H1 (cell line): ENCODE measurements at regions not wholly inside any gene's neighbourhood (a gene's known extent, or its start where the extent isn't known, plus 50 kb on each side); places are given as distances from the start of the nearest gene placed in this dataset.

Experiments
- CTCF ChIA-PET: fragments of 300-600 bp; sonication (Branson Sonifier 250); formaldehyde crosslinking; loops from one replicate; lab custom pipeline; 2021; ENCODE audit not compliant: partially characterized antibody; lab: Charles Lee
- POLR2A ChIA-PET: fragments of 300-600 bp; sonication (Branson Sonifier 250); formaldehyde crosslinking; loops from one replicate; lab custom pipeline; 2021; ENCODE audit warnings: inconsistent platforms; ENCODE audit not compliant: partially characterized antibody; lab: Charles Lee
- DNase-seq, 2 experiments: peaks; one replicate each; pipeline versions ENCODE4 v3.0.0 to v3.0.0-alpha.2; 2010 to 2022; ENCODE audit warnings: low spot score in 2 of 2, low read depth in 1 of 2, mixed read lengths in 1 of 2
- FAIRE-seq: peaks from 2 replicates; lab custom pipeline; 2011; peaks lifted over from hg19 to GRCh38; lab: Jason Lieb, UNC
- H2AFZ ChIP-seq: 2 replicates; pipeline ENCODE4 v1.8.1; 2012; ENCODE audit warnings: low read length, inconsistent platforms
- H2AK5ac ChIP-seq: 2 replicates; pipeline ENCODE4 v1.6.1; 2013; ENCODE audit warnings: low read depth, low read length
- H2BK120ac ChIP-seq: replicated peaks from 2 replicates; pipeline ENCODE3; 2013; ENCODE audit warnings: low read depth, low read length, inconsistent platforms
- H2BK12ac ChIP-seq: 2 replicates; pipeline ENCODE4 v1.6.1; 2013; ENCODE audit warnings: low read depth, low read length
- H2BK15ac ChIP-seq: 2 replicates; pipeline ENCODE4 v1.6.1; 2013; ENCODE audit warnings: low read length
- H2BK20ac ChIP-seq: 2 replicates; pipeline ENCODE4 v1.6.1; 2013; ENCODE audit warnings: low read length
- H2BK5ac ChIP-seq: 2 replicates; pipeline ENCODE4 v1.6.1; 2013; ENCODE audit warnings: low read depth, low read length
- H3K14ac ChIP-seq: 2 replicates; pipeline ENCODE4 v1.6.1; 2013; ENCODE audit warnings: inconsistent platforms; ENCODE audit not compliant: insufficient read length
- H3K18ac ChIP-seq: 2 replicates; pipeline ENCODE4 v1.6.1; 2013; ENCODE audit warnings: low read length; ENCODE audit errors: extremely low read depth
- H3K23ac ChIP-seq: 2 replicates; pipeline ENCODE4 v1.6.1; 2013; ENCODE audit warnings: inconsistent platforms; ENCODE audit not compliant: insufficient read length
- H3K23me2 ChIP-seq: 2 replicates; pipeline ENCODE4 v1.6.1; 2013; ENCODE audit warnings: low read depth, low read length
- H3K27ac ChIP-seq: 2 replicates; pipeline ENCODE4 v1.6.1; 2011; ENCODE audit warnings: low read depth, low read length, inconsistent platforms
- H3K27me3 ChIP-seq, 4 experiments: replicated peaks in 1 of 4; 1 replicate in 1 of 4; 2 replicates in 3 of 4; pipeline versions ENCODE4 v1.6.1 to v1.8.1; 2011 to 2013; ENCODE audit warnings: low read length in 3 of 4, mild to moderate bottlenecking in 3 of 4, inconsistent platforms in 2 of 4, mixed read lengths in 2 of 4, moderate library complexity in 1 of 4; ENCODE audit not compliant: control insufficient read depth in 3 of 4, insufficient read depth in 3 of 4; ENCODE audit errors: extremely low read depth in 1 of 4
- H3K36me3 ChIP-seq, 4 experiments: 2 replicates each; pipeline versions ENCODE4 v1.6.1 to v1.8.1; 2011 to 2013; ENCODE audit warnings: mild to moderate bottlenecking in 4 of 4, low read length in 3 of 4, moderate library complexity in 2 of 4, control low read depth in 1 of 4, inconsistent platforms in 1 of 4; ENCODE audit not compliant: insufficient read depth in 4 of 4, control insufficient read depth in 2 of 4
- H3K4ac ChIP-seq: replicated peaks from 2 replicates; pipeline ENCODE3; 2013; ENCODE audit warnings: low read length, low read depth, mixed read lengths, inconsistent platforms; ENCODE audit not compliant: insufficient read length
- H3K4me1 ChIP-seq, 4 experiments: replicated peaks in 1 of 4; 1 replicate in 1 of 4; 2 replicates in 3 of 4; pipeline versions ENCODE4 v1.6.1 to v1.8.1; 2011 to 2013; ENCODE audit warnings: low read length in 3 of 4, inconsistent platforms in 2 of 4, mixed read lengths in 1 of 4; ENCODE audit not compliant: insufficient read depth in 4 of 4, control insufficient read depth in 3 of 4
- H3K4me2 ChIP-seq, 2 experiments: 2 replicates each; pipeline versions ENCODE4 v1.6.1 to v1.8.1; 2011 to 2013; ENCODE audit warnings: low read depth in 2 of 2, low read length in 2 of 2, control low read depth in 1 of 2, inconsistent platforms in 1 of 2, mild to moderate bottlenecking in 1 of 2; ENCODE audit not compliant: insufficient read depth in 1 of 2
- H3K4me3 ChIP-seq, 4 experiments: fragments of 200-600, 300-600 bp in 1 of 4; sonication (generic), shearing (Covaris generic), sonication (Bioruptor Twin) in 1 of 4; 2 replicates each; pipeline versions ENCODE4 v1.5.1 to v1.8.1; 2011 to 2016; ENCODE audit warnings: low read length in 4 of 4, low read depth in 3 of 4, control low read depth in 2 of 4, inconsistent platforms in 2 of 4, mild to moderate bottlenecking in 2 of 4, mixed read lengths in 1 of 4, moderate library complexity in 1 of 4; ENCODE audit not compliant: insufficient read depth in 2 of 4; ENCODE audit errors: extremely low read depth in 1 of 4
- H3K56ac ChIP-seq: replicated peaks from 2 replicates; pipeline ENCODE3; 2013; ENCODE audit warnings: low read depth, mild to moderate bottlenecking, mixed read lengths, low read length, inconsistent platforms; ENCODE audit not compliant: insufficient read length
- H3K79me1 ChIP-seq: 2 replicates; pipeline ENCODE4 v1.6.1; 2013; ENCODE audit warnings: low read depth, low read length, control low read depth
- H3K79me2 ChIP-seq, 2 experiments: 2 replicates each; pipeline versions ENCODE4 v1.6.1 to v1.8.1; 2012 to 2013; ENCODE audit warnings: low read length in 2 of 2, mild to moderate bottlenecking in 2 of 2, inconsistent platforms in 1 of 2; ENCODE audit not compliant: insufficient read depth in 2 of 2, control insufficient read depth in 1 of 2
- H3K9ac ChIP-seq, 4 experiments: replicated peaks in 1 of 4; 1 replicate in 1 of 4; 2 replicates in 3 of 4; pipeline versions ENCODE4 v1.6.1 to v1.8.1; 2011 to 2013; ENCODE audit warnings: low read depth in 3 of 4, low read length in 3 of 4, control low read depth in 2 of 4, mild to moderate bottlenecking in 2 of 4, moderate library complexity in 2 of 4, inconsistent platforms in 1 of 4; ENCODE audit errors: extremely low read depth in 1 of 4
- H3K9me3 ChIP-seq, 2 experiments: 2 replicates each; pipeline versions ENCODE4 v1.6.1 to v1.8.1; 2012 to 2013; ENCODE audit warnings: mild to moderate bottlenecking in 2 of 2, moderate library complexity in 2 of 2, control low read depth in 1 of 2, inconsistent platforms in 1 of 2, low read depth in 1 of 2, low read length in 1 of 2, mixed read lengths in 1 of 2; ENCODE audit not compliant: insufficient read depth in 2 of 2
- H4K20me1 ChIP-seq, 2 experiments: replicated peaks in 1 of 2; 2 replicates each; pipeline versions ENCODE3 to v1.8.1; 2011 to 2013; ENCODE audit warnings: inconsistent platforms in 2 of 2, low read length in 2 of 2, mild to moderate bottlenecking in 1 of 2; ENCODE audit not compliant: insufficient read depth in 2 of 2, control insufficient read depth in 1 of 2
- H4K5ac ChIP-seq: 2 replicates; pipeline ENCODE4 v1.6.1; 2013; ENCODE audit warnings: low read length, low read depth, mixed read lengths, inconsistent platforms; ENCODE audit not compliant: insufficient read length
- H4K8ac ChIP-seq: 2 replicates; pipeline ENCODE4 v1.8.0; 2013; ENCODE audit warnings: mild to moderate bottlenecking, moderate library complexity, low read length, inconsistent platforms; ENCODE audit not compliant: insufficient read depth; ENCODE audit errors: extremely low read depth
- H4K91ac ChIP-seq: replicated peaks from 2 replicates; pipeline ENCODE3; 2013; ENCODE audit warnings: low read length, mixed read lengths, inconsistent platforms; ENCODE audit not compliant: insufficient read length
- ASH2L ChIP-seq: fragments of 200-600, 300-600 bp; sonication (generic); IDR thresholded peaks from one replicate; pipeline ENCODE4 v1.7.1; 2017; ENCODE audit warnings: low read length
- CBX8 ChIP-seq: fragments of 300-800, 300-1000 bp; sonication (generic); IDR thresholded peaks from 2 replicates; pipeline ENCODE4 v1.7.1; 2016; ENCODE audit warnings: low read depth, low read length, borderline replicate concordance
- FOSL1 ChIP-seq: IDR thresholded peaks from 2 replicates; pipeline ENCODE4 v1.6.1; 2011; ENCODE audit warnings: mild to moderate bottlenecking, low read depth, low read length, moderate library complexity; ENCODE audit not compliant: insufficient read depth
- JUN ChIP-seq: IDR thresholded peaks from 2 replicates; pipeline ENCODE4 v1.6.1; 2011; ENCODE audit warnings: low read depth, mild to moderate bottlenecking, improper control_type of control experiment, low read length
- JUND ChIP-seq: IDR thresholded peaks from 2 replicates; pipeline ENCODE4 v1.6.1; 2011; ENCODE audit warnings: mild to moderate bottlenecking, improper control_type of control experiment, low read length
- PHF8 ChIP-seq: fragments of 200-600 bp; sonication (generic); conservative IDR thresholded peaks from 2 replicates; pipeline ENCODE4 v1.7.1; 2012; ENCODE audit warnings: low read depth, mild to moderate bottlenecking, inconsistent platforms, low read length, moderate library complexity
- POLR2A ChIP-seq, 2 experiments: IDR thresholded peaks; 1 replicate in 1 of 2; 2 replicates in 1 of 2; pipeline ENCODE4 v1.6.1; 2011; ENCODE audit warnings: low read depth in 2 of 2, low read length in 2 of 2, mild to moderate bottlenecking in 2 of 2; ENCODE audit errors: control extremely low read depth in 1 of 2
- RBBP5 ChIP-seq: IDR thresholded peaks from 2 replicates; pipeline ENCODE4 v1.7.1; 2012; ENCODE audit warnings: low read depth, mild to moderate bottlenecking, inconsistent platforms, low read length, moderate library complexity, borderline replicate concordance
- RFX5 ChIP-seq: IDR thresholded peaks from 2 replicates; pipeline ENCODE4 v1.6.1; 2011; ENCODE audit warnings: low read depth, low read length, improper control_type of control experiment, borderline replicate concordance
- RNF2 ChIP-seq: fragments of 200-900, 300-1000 bp; sonication (generic); IDR thresholded peaks from 2 replicates; pipeline ENCODE4 v1.7.1; 2016; ENCODE audit warnings: borderline replicate concordance, low read depth, mild to moderate bottlenecking, antibody characterized with exemption, low read length; ENCODE audit not compliant: poor library complexity, severe bottlenecking; ENCODE audit errors: missing control alignments
- SIN3A ChIP-seq, 2 experiments: IDR thresholded peaks in 1 of 2; conservative IDR thresholded peaks in 1 of 2; 2 replicates each; pipeline ENCODE4 v1.6.1; 2011 to 2012; ENCODE audit warnings: low read length in 2 of 2, improper control_type of control experiment in 1 of 2, low read depth in 1 of 2, mild to moderate bottlenecking in 1 of 2
- TBP ChIP-seq: IDR thresholded peaks from 2 replicates; pipeline ENCODE4 v1.6.1; 2011; ENCODE audit warnings: low read depth, low read length, improper control_type of control experiment
- WGBS, 2 experiments: shearing (Covaris generic) in 1 of 2; methylation state at CpG; one replicate each; pipeline versions ENCODE4 v1.1.6 to v1.1.7; 2013 to 2015; ENCODE audit warnings: low lambda C conversion rate in 2 of 2, mixed read lengths in 2 of 2, inconsistent platforms in 1 of 2, low coverage in 1 of 2, missing lambda C conversion rate in 1 of 2; ENCODE audit not compliant: insufficient replicate concordance in 2 of 2, insufficient coverage in 1 of 2, insufficient read length in 1 of 2; ENCODE audit errors: extremely low coverage in 1 of 2, missing lambda C conversion rate in 1 of 2; 5-methylcytosine and 5-hydroxymethylcytosine counted together

GRCh38 chr20:50374541-50375078 is 135.6 kb upstream of the PTPN1 start:
- Histone ChIP-seq H4K5ac (no peak overlapping the region), H3K4ac (no peak overlapping the region), H2BK120ac (no peak overlapping the region), H4K8ac (no peak overlapping the region), H3K79me1 (no peaks in the 10 kb centered on the region), H3K79me2 (no peaks in the 10 kb centered on the region), H2BK15ac (no peak overlapping the region), H3K4me2 (no peak overlapping the region), H2BK20ac (no peak overlapping the region), H3K9me3 (no peaks in the 10 kb centered on the region), H3K27ac (no peak overlapping the region), H2BK5ac (no peak overlapping the region), H3K56ac (no peak overlapping the region), H3K4me3 (no peak overlapping the region), H2AK5ac (no peak overlapping the region), H2BK12ac (no peak overlapping the region), H2AFZ (no peak overlapping the region), H3K23ac (no peak overlapping the region), H3K36me3 (no peaks in the 10 kb centered on the region), H3K23me2 (no peaks in the 10 kb centered on the region), H4K20me1 (no peaks in the 10 kb centered on the region), H3K14ac (no peak overlapping the region), H3K18ac (no peak overlapping the region), H3K9ac (no peak overlapping the region), H3K4me1 (peaks cover 0 to 3% (median 0%) of the 10 kb centered on the region in 4 experiments; a peak in 2 of 7 replicates), H4K91ac (no peak overlapping the region), H3K27me3 (no peaks in the 10 kb centered on the region)
- 94% methylated on average over 4 of the region's 4 CpGs; no CpG with 5 or more reads in 1 of the 2 experiments for WGBS, 2 experiments
- POLR2A ChIA-PET: interaction anchor here (0.7 kb wide), 1 partner anchor 183 kb away, joined by 3 read pairs; no protein-coding TSS in a partner anchor
- no peak for TF ChIP-seq ASH2L
- TF ChIP-seq RNF2: no peak
- TF ChIP-seq RBBP5: no peak
- TF ChIP-seq POLR2A (IDR thresholded peaks at IDR 0.05; ENCODE audit: control extremely low read depth in 1 of 2, low read depth in 2 of 2, low read length in 2 of 2): no peak
- TF ChIP-seq JUND: no peak
- no peak for TF ChIP-seq TBP
- TF ChIP-seq RFX5: no peak
- TF ChIP-seq PHF8: no peak
- TF ChIP-seq SIN3A (conservative IDR thresholded peaks at IDR 0.05 in 1 of 2, IDR thresholded peaks at IDR 0.05 in 1 of 2; ENCODE audit: low read depth in 1 of 2, low read length in 2 of 2): no peak
- no peak for TF ChIP-seq CBX8
- no peak for TF ChIP-seq JUN
- no peak for TF ChIP-seq FOSL1
- FAIRE-seq: no peak
- no peak for DNase-seq
- CTCF ChIA-PET: no interaction called here
